Kidney epithelial cell (primary cell): ENCODE measurements at regions not wholly inside any gene's neighbourhood (a gene's known extent, or its start where the extent isn't known, plus 50 kb on each side); places are given as distances from the start of the nearest gene placed in this dataset.

Experiments used
- DNase-seq: peaks from one replicate; pipeline ENCODE4 v3.0.0-alpha.2; 2010; ENCODE audit warnings: low read depth
- H3K27me3 ChIP-seq: 2 replicates; pipeline ENCODE4 v1.6.0; 2011; ENCODE audit warnings: low read length; ENCODE audit not compliant: control insufficient read depth, insufficient read depth
- H3K36me3 ChIP-seq: 2 replicates; pipeline ENCODE4 v1.5.1; 2011; ENCODE audit warnings: low read length; ENCODE audit not compliant: control insufficient read depth, insufficient read depth
- H3K4me3 ChIP-seq: 2 replicates; pipeline ENCODE4 v1.5.1; 2011; ENCODE audit warnings: low read depth, mild to moderate bottlenecking, control low read depth, low read length
- TF ChIP-seq, protein P1 (sequence below): IDR thresholded peaks from 2 replicates; pipeline ENCODE4 v1.5.1; 2011; ENCODE audit warnings: mild to moderate bottlenecking, moderate library complexity, low read length, control low read depth, inconsistent platforms; ENCODE audit not compliant: insufficient read depth, poor library complexity, severe bottlenecking

DNA sequence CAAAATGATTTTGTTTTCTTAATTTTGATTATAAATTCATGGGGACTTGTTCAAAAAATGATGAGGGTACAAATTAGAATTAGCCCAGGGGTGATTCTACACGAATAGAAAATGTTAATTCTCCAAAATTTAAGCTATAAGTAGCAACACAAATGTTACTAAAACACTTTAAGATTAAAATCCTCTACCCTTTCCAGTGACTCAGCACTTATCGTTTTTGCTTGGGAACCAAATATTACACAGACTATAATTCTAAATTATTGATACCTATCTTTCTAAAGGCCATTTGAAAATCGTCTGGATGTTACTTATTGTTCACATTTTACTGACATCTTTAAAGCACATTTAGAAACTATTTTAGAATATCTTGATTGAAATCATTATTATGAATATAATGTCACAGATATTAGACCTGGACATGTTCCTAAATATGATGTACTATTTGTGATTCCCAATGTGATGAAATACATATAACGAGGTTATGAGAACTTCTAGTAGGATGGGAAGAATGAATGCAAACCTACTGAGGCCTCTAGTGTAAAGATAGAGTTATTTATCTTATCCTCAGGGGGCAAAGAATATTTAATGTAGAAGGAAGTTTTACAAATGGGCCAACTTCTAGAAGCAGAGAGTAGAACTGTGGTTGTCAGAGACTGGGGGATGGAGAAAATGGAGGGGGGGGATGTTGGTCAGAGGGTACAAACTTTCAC lies 132.0 kb upstream of the TP63 start:
- TF ChIP-seq, protein P1, sequence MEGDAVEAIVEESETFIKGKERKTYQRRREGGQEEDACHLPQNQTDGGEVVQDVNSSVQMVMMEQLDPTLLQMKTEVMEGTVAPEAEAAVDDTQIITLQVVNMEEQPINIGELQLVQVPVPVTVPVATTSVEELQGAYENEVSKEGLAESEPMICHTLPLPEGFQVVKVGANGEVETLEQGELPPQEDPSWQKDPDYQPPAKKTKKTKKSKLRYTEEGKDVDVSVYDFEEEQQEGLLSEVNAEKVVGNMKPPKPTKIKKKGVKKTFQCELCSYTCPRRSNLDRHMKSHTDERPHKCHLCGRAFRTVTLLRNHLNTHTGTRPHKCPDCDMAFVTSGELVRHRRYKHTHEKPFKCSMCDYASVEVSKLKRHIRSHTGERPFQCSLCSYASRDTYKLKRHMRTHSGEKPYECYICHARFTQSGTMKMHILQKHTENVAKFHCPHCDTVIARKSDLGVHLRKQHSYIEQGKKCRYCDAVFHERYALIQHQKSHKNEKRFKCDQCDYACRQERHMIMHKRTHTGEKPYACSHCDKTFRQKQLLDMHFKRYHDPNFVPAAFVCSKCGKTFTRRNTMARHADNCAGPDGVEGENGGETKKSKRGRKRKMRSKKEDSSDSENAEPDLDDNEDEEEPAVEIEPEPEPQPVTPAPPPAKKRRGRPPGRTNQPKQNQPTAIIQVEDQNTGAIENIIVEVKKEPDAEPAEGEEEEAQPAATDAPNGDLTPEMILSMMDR = no peak
- Histone ChIP-seq H3K36me3 (no peaks in the 10 kb centered on the region), H3K27me3 (no peaks in the 10 kb centered on the region), H3K4me3 (no peak overlapping the region)
- DNase-seq = no peak

DNA sequence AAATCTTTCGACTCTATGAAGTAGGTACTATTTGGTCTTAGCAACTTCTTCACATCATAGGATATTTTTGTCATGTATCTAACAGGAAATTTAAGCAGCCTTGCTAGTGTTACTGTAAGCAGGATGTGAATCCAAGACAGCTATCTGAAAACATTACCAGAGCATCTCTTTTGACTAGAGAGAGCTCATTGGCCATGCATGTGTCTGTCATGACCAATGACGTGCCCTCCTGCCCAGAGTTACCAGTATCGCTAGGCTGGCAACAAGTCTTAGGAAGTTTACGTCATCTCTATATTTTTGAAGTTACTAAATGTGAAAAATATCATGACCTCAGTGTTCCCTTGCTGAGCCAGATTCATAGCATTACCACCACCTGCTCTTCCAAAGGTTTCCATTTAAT lies 130.9 kb upstream of the TP63 start:
- no peak for DNase-seq
- Histone ChIP-seq H3K36me3 (no peaks in the 10 kb centered on the region), H3K27me3 (no peaks in the 10 kb centered on the region), H3K4me3 (no peak overlapping the region)
- TF ChIP-seq, protein P1 = no peak

DNA sequence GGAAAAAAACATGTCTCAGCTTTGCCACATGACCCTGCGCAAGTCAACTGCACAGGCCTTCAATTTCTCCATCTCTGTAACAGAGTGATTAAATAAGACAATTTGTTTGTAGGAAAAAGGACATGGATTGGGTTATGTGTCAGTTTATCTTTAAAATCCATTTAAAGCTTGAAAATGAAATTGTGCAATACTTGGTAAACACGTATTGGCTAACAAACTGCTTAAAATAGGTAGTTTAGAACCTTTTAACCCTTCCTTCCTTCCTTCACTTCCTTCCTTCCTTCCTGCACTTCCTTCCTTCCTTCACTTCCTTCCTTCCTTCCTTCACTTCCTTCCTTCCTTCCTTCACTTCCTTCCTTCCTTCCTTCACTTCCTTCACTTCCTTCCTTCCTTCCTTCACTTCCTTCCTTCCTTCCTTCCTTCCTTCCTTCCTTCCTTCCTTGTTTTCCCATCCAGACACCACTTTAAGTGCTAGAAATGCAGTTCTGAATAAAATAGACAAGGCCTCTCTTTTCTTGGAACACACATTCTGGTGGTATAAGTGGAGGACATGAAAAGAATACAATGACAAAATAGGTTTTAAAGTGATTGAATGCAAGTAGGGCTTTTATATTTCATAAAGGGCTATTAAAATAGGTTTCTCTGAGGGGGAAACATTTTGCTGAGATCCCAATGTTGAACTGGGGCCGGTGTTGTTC lies 130.2 kb upstream of the TP63 start:
- TF ChIP-seq, protein P1 = no peak
- DNase-seq = no peak
- H3K4me3 ChIP-seq = no peak overlapping the region
- H3K27me3 ChIP-seq = no peaks in the 10 kb centered on the region
- H3K36me3 ChIP-seq = no peaks in the 10 kb centered on the region

DNA sequence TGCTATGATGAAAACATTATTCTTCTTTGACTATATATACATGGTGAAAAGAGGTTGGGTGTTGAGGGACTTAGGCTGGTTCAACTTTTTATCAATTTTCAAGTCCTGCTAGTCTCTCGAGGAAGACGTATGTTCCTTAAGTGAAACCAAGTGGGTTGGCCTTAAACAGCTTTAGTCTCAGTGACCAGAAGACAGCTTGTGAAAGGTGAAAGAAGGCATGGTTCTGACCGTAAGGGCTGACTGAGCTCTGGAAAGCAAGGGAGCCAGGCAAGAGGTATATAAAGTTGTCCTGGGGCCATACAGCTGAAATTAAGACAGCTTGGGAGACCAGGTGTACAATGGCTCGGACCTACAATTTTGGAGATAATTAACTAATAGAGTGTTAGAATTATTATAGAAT lies 128.9 kb upstream of the TP63 start:
- DNase-seq = no peak
- H3K27me3 ChIP-seq = no peaks in the 10 kb centered on the region
- TF ChIP-seq, protein P1 = no peak
- no peaks in the 10 kb centered on the region for H3K36me3 ChIP-seq
- no peak overlapping the region for H3K4me3 ChIP-seq

DNA sequence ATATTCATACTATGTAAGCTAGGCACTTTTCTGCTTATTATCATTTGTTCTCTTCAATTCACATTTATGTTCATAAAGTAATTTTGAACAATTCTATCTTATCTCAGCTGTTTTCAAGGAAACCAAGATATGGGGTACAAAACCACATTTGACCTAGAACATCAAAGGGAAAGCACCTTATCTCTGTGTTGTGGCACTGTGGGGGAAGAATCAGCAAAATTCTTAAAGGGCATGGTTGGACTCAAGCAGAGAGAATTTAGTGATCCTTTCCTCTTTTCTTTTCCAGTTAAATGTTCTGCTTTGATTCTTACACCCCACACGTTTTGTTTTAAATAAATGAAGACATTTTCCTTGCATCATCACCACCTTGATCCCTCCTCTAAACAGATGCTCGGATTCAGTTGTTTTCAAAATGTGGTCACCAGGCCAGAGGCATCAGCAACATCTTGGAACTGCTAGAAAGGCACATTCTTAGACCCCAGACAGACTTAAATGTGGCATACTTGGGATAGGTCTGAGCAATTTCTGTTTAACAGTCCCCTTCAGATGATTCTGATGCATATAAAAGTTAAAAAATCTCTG lies 128.4 kb upstream of the TP63 start:
- H3K36me3 ChIP-seq = no peaks in the 10 kb centered on the region
- H3K27me3 ChIP-seq = no peaks in the 10 kb centered on the region
- DNase-seq = no peak
- TF ChIP-seq, protein P1 = no peak
- no peak overlapping the region for H3K4me3 ChIP-seq
